SJSA1 (cell line): ENCODE measurements at regions not wholly inside any gene's neighbourhood (a gene's known extent, or its start where the extent isn't known, plus 50 kb on each side); places are given as distances from the start of the nearest gene placed in this dataset.
"Not testable (repeated sequence)": the region's sequence is repeated elsewhere in the genome, so short reads cannot be mapped to it uniquely, and the experiment has no call there.

Experiments
- DNase-seq, 2 experiments: peaks; one replicate each; pipeline ENCODE4 v3.0.0-alpha.2; 2015 to 2020; ENCODE audit warnings: low spot score in 2 of 2, low read depth in 1 of 2
- H3K27ac ChIP-seq: fragments of 250-450 bp; sonication (Bioruptor Pico); 2 replicates; pipeline ENCODE4 v1.5.1; 2020; ENCODE audit warnings: mild to moderate bottlenecking, moderate library complexity
- H3K27me3 ChIP-seq: fragments of 250-450 bp; sonication (Bioruptor Pico); replicated peaks from 2 replicates; pipeline ENCODE4 v1.5.1; 2020; ENCODE audit warnings: mild to moderate bottlenecking, moderate library complexity
- H3K36me3 ChIP-seq: fragments of 250-450 bp; sonication (Bioruptor Pico); 2 replicates; pipeline ENCODE4 v1.5.1; 2020; ENCODE audit warnings: mild to moderate bottlenecking
- H3K4me1 ChIP-seq: fragments of 250-450 bp; sonication (Bioruptor Pico); replicated peaks from 2 replicates; pipeline ENCODE4 v1.6.1; 2021; ENCODE audit warnings: mild to moderate bottlenecking
- H3K4me3 ChIP-seq: fragments of 250-450 bp; sonication (Bioruptor Pico); 2 replicates; pipeline ENCODE4 v1.5.1; 2020; ENCODE audit warnings: mild to moderate bottlenecking
- H3K9me3 ChIP-seq: fragments of 250-450 bp; sonication (Bioruptor Pico); replicated peaks from 2 replicates; pipeline ENCODE4 v1.5.1; 2020; ENCODE audit warnings: mild to moderate bottlenecking

- DNase-seq, H3K36me3 ChIP-seq: not testable (repeated sequence)
Measured at GRCh38 chr20:53669517-53670313, 76.1 kb upstream of the ZNF217 start.

GRCh38 chr20:53668992-53669391 is 75.4 kb upstream of the ZNF217 start:
- H3K27ac ChIP-seq = no peak overlapping the region
- DNase-seq = no peak
- H3K9me3 ChIP-seq = no peaks in the 10 kb centered on the region
- no peaks in the 10 kb centered on the region for H3K27me3 ChIP-seq
- no peaks in the 10 kb centered on the region for H3K36me3 ChIP-seq
- H3K4me3 ChIP-seq = no peak overlapping the region
- no peaks in the 10 kb centered on the region for H3K4me1 ChIP-seq

More at GRCh38 chr20:53669517-53670313, 76.1 kb upstream of the ZNF217 start:
- not testable (repeated sequence) for H3K4me3 ChIP-seq, H3K27ac ChIP-seq, H3K9me3 ChIP-seq, H3K4me1 ChIP-seq, H3K27me3 ChIP-seq

- Histone ChIP-seq H3K9me3 (no peaks in the 10 kb centered on the region), H3K27me3 (no peaks in the 10 kb centered on the region), H3K36me3 (no peaks in the 10 kb centered on the region), H3K27ac (no peak overlapping the region), H3K4me3 (no peak overlapping the region), H3K4me1 (peaks cover 2% of the 10 kb centered on the region; the same call in 1 of the 2 replicates)
- DNase-seq = no peak
Measured at GRCh38 chr20:53666144-53666543, 72.5 kb upstream of the ZNF217 start.

- Histone ChIP-seq H3K9me3 (no peaks in the 10 kb centered on the region), H3K4me1 (peaks cover 6% of the 10 kb centered on the region; the same call in 1 of the 2 replicates), H3K27ac (no peak overlapping the region), H3K4me3 (no peak overlapping the region), H3K27me3 (no peaks in the 10 kb centered on the region), H3K36me3 (no peaks in the 10 kb centered on the region)
- DNase-seq = no peak
Measured at GRCh38 chr20:53664121-53664520, 70.5 kb upstream of the ZNF217 start.

- H3K36me3 ChIP-seq, H3K4me1 ChIP-seq, H3K27me3 ChIP-seq, DNase-seq, H3K4me3 ChIP-seq, H3K27ac ChIP-seq, H3K9me3 ChIP-seq: not testable (repeated sequence)
Measured at GRCh38 chr20:53663521-53663920, 69.9 kb upstream of the ZNF217 start.

GRCh38 chr20:53662595-53662994 is 69.0 kb upstream of the ZNF217 start:
- DNase-seq = no peak
- Histone ChIP-seq H3K4me1 (peaks cover 6% of the 10 kb centered on the region; the same call in 1 of the 2 replicates), H3K27me3 (no peaks in the 10 kb centered on the region), H3K27ac (no peak overlapping the region), H3K9me3 (no peaks in the 10 kb centered on the region), H3K4me3 (no peak overlapping the region), H3K36me3 (no peaks in the 10 kb centered on the region)

GRCh38 chr20:53660947-53661381 is 67.3 kb upstream of the ZNF217 start:
- no peaks in the 10 kb centered on the region for H3K27me3 ChIP-seq
- no peaks in the 10 kb centered on the region for H3K9me3 ChIP-seq
- DNase-seq = no peak
- H3K4me3 ChIP-seq = no peak overlapping the region
- H3K36me3 ChIP-seq = no peaks in the 10 kb centered on the region
- no peak overlapping the region for H3K27ac ChIP-seq
- peaks cover 16% of the 10 kb centered on the region for H3K4me1 ChIP-seq

GRCh38 chr20:53660078-53660909 is 66.7 kb upstream of the ZNF217 start:
- H3K4me1 ChIP-seq = peaks cover 17% of the 10 kb centered on the region
- H3K27ac ChIP-seq = no peak overlapping the region

GRCh38 chr20:53658973-53659372 is 65.3 kb upstream of the ZNF217 start:
- no peak for DNase-seq

More at GRCh38 chr20:53660078-53660909, 66.7 kb upstream of the ZNF217 start:
- no peaks in the 10 kb centered on the region for H3K27me3 ChIP-seq
- no peak for DNase-seq
- H3K36me3 ChIP-seq = no peaks in the 10 kb centered on the region
- H3K4me3 ChIP-seq = no peak overlapping the region
- H3K9me3 ChIP-seq = no peaks in the 10 kb centered on the region

GRCh38 chr20:53658322-53658721 is 64.7 kb upstream of the ZNF217 start:
- Histone ChIP-seq H3K36me3 (no peaks in the 10 kb centered on the region), H3K27me3 (no peaks in the 10 kb centered on the region), H3K27ac (no peak overlapping the region), H3K4me1 (peaks cover 17% of the 10 kb centered on the region), H3K9me3 (no peaks in the 10 kb centered on the region), H3K4me3 (no peak overlapping the region)
- no peak for DNase-seq

More at GRCh38 chr20:53658973-53659372, 65.3 kb upstream of the ZNF217 start:
- H3K27ac ChIP-seq = no peak overlapping the region
- H3K27me3 ChIP-seq = no peaks in the 10 kb centered on the region
- no peak overlapping the region for H3K4me3 ChIP-seq
- H3K4me1 ChIP-seq = peaks cover 17% of the 10 kb centered on the region
- H3K36me3 ChIP-seq = no peaks in the 10 kb centered on the region
- H3K9me3 ChIP-seq = no peaks in the 10 kb centered on the region

GRCh38 chr20:53657732-53658131 is 64.1 kb upstream of the ZNF217 start:
- Histone ChIP-seq H3K9me3 (no peaks in the 10 kb centered on the region), H3K27me3 (no peaks in the 10 kb centered on the region), H3K4me3 (no peak overlapping the region), H3K27ac (no peak overlapping the region), H3K4me1 (peaks cover 17% of the 10 kb centered on the region), H3K36me3 (no peaks in the 10 kb centered on the region)
- DNase-seq = no peak

GRCh38 chr20:53657279-53657678 is 63.6 kb upstream of the ZNF217 start:
- H3K36me3 ChIP-seq = no peaks in the 10 kb centered on the region
- H3K4me3 ChIP-seq = no peak overlapping the region
- no peak overlapping the region for H3K27ac ChIP-seq
- H3K4me1 ChIP-seq = peaks cover 21% of the 10 kb centered on the region
- DNase-seq = no peak
- no peaks in the 10 kb centered on the region for H3K9me3 ChIP-seq
- no peaks in the 10 kb centered on the region for H3K27me3 ChIP-seq

- DNase-seq = no peak
- H3K4me1 ChIP-seq = peaks cover 22% of the 10 kb centered on the region
Measured at GRCh38 chr20:53656293-53657202, 62.9 kb upstream of the ZNF217 start.

More at GRCh38 chr20:53656293-53657202, 62.9 kb upstream of the ZNF217 start:
- Histone ChIP-seq H3K9me3 (no peaks in the 10 kb centered on the region), H3K36me3 (no peaks in the 10 kb centered on the region), H3K4me3 (no peak overlapping the region), H3K27ac (no peak overlapping the region), H3K27me3 (no peaks in the 10 kb centered on the region)
